Suprapubic skin (tissue), 4 donors: ENCODE measurements at regions not wholly inside any gene's neighbourhood (a gene's known extent, or its start where the extent isn't known, plus 50 kb on each side); places are given as distances from the start of the nearest gene placed in this dataset.

ENCODE experiments used
- EP300 ChIP-seq: sonication (generic); formaldehyde crosslinking; IDR thresholded peaks from one replicate; pipeline ENCODE4 v1.6.1; 2017; ENCODE audit warnings: antibody characterized with exemption
- POLR2A ChIP-seq, 2 donors: fragments of 450-650 bp; IDR thresholded peaks; one replicate each; pipeline ENCODE4 v1.6.1; 2017; ENCODE audit warnings: antibody characterized with exemption in 2 of 2, mild to moderate bottlenecking in 2 of 2, moderate library complexity in 2 of 2
- POLR2AphosphoS5 ChIP-seq, 3 donors: sonication (generic); formaldehyde crosslinking; IDR thresholded peaks; one replicate each; pipeline ENCODE4 v1.6.1; 2017; ENCODE audit warnings: antibody characterized with exemption in 3 of 3
- TF ChIP-seq, protein P1 (sequence below), 2 donors: fragments of 200-600 bp in 1 of 2; fragments of 450-650 bp in 1 of 2; sonication (generic) in 1 of 2; IDR thresholded peaks; one replicate each; pipeline ENCODE4 v1.5.1; 2016 to 2019; ENCODE audit warnings: antibody characterized with exemption in 2 of 2, mild to moderate bottlenecking in 1 of 2, moderate library complexity in 1 of 2

DNA sequence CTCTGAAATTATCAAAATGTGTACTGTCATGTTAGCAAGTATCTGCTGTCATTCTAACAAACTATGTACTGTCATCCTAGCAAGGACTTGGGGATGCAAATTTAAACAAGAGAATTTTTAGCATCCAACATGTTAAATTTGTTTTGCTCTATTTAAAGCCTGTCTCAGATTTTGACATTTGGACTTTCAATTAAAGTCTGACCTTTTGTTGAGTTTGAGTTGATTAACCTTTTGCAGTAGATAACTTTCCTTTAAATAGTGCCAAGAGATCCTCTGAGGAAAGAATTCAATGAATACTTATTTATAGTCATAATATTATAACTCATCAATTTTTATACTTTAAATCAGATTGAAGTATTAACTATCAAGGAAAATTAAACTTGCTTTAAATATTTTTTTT is 80.2 kb downstream of the TDRD15 start:
- TF ChIP-seq, protein P1, sequence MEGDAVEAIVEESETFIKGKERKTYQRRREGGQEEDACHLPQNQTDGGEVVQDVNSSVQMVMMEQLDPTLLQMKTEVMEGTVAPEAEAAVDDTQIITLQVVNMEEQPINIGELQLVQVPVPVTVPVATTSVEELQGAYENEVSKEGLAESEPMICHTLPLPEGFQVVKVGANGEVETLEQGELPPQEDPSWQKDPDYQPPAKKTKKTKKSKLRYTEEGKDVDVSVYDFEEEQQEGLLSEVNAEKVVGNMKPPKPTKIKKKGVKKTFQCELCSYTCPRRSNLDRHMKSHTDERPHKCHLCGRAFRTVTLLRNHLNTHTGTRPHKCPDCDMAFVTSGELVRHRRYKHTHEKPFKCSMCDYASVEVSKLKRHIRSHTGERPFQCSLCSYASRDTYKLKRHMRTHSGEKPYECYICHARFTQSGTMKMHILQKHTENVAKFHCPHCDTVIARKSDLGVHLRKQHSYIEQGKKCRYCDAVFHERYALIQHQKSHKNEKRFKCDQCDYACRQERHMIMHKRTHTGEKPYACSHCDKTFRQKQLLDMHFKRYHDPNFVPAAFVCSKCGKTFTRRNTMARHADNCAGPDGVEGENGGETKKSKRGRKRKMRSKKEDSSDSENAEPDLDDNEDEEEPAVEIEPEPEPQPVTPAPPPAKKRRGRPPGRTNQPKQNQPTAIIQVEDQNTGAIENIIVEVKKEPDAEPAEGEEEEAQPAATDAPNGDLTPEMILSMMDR (IDR thresholded peaks at IDR 0.05): no peak
- no peak for TF ChIP-seq POLR2A (IDR thresholded peaks at IDR 0.05)
- TF ChIP-seq POLR2AphosphoS5 (IDR thresholded peaks at IDR 0.05): no peak
- TF ChIP-seq EP300: no peak
